MM.1S (cell line): ENCODE measurements at regions not wholly inside any gene's neighbourhood (a gene's known extent, or its start where the extent isn't known, plus 50 kb on each side); places are given as distances from the start of the nearest gene placed in this dataset.

Source experiments
- EZH2phosphoT487 ChIP-seq: fragments of 300-600 bp; sonication (generic); IDR thresholded peaks from 2 replicates; pipeline ENCODE4 v1.6.1; 2018; ENCODE audit warnings: antibody characterized with exemption, low read length
- TF ChIP-seq, protein P1 (sequence below): fragments of 300-600 bp; sonication (generic); IDR thresholded peaks from 2 replicates; pipeline ENCODE4 v1.5.1; 2016; ENCODE audit warnings: antibody characterized with exemption, low read length, mixed read lengths

DNA sequence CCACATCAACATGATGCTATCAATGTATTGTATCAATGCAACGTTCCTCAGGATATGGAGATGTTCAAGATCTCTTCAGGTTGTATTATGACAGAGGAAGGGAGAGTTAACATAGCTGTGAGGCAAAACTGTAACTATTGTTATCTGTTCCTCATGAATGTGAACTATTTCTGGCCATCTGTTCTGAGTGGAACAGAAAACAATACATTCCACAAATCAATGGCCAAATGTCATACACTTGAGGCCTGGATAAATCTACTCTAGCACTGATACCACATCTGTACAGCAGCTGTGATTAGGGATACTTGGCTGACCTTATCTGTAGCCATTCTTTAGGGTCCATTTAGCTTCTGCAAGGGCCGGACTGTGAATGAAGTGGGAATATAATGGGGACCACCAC lies 447.9 kb downstream of the IRS1 start:
- TF ChIP-seq, protein P1, sequence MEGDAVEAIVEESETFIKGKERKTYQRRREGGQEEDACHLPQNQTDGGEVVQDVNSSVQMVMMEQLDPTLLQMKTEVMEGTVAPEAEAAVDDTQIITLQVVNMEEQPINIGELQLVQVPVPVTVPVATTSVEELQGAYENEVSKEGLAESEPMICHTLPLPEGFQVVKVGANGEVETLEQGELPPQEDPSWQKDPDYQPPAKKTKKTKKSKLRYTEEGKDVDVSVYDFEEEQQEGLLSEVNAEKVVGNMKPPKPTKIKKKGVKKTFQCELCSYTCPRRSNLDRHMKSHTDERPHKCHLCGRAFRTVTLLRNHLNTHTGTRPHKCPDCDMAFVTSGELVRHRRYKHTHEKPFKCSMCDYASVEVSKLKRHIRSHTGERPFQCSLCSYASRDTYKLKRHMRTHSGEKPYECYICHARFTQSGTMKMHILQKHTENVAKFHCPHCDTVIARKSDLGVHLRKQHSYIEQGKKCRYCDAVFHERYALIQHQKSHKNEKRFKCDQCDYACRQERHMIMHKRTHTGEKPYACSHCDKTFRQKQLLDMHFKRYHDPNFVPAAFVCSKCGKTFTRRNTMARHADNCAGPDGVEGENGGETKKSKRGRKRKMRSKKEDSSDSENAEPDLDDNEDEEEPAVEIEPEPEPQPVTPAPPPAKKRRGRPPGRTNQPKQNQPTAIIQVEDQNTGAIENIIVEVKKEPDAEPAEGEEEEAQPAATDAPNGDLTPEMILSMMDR: no peak
- TF ChIP-seq EZH2phosphoT487: no peak
